LHCN-M2 (cell line): ENCODE measurements at regions not wholly inside any gene's neighbourhood (a gene's known extent, or its start where the extent isn't known, plus 50 kb on each side); places are given as distances from the start of the nearest gene placed in this dataset.
"Not testable (repeated sequence)": the region's sequence is repeated elsewhere in the genome, so short reads cannot be mapped to it uniquely, and the experiment has no call there.

ENCODE experiments used
- DNase-seq: peaks from one replicate; pipeline ENCODE4 v3.0.0-alpha.2; 2012; ENCODE audit warnings: low read depth

DNA sequence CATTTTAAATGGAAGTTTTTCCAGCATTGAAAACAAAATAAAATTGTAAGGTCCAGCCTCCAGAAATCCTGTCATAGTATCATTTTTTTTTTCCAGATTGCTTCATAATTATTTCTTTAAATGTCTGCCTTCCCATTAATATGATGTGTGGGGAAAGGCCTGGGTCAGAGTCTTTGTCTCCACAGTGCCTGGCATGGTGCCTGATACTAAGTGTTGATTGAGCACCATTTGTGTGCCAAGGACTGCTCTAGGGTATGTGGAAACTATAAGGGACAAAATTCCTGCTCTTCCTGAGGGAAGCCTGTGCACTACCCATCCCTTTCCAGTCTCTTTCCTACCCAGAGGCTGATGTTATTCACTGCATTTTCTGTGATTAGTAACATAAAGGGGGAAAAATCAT lies 53.1 kb upstream of the BEND4 start:
- DNase-seq = no peak

DNA sequence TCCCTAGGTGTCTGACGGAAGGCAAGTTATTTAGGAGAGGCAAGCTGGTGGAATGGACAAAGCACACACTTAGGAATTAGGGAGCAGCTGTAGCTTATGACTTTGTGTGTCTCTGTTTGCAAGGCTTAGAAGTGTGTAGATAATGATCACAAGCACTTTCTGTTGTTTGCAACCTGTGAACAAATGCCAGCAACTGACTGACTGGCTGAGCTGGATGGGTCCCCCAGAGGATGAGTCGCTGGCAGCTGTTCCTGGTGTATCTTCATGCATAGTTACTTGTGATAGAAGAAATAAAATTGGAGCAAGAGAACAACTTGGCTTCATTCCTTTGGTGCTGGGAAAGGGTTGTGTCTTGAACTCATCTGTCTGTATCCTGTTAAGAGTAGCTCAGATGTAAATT lies 64.2 kb upstream of the BEND4 start:
- no peak for DNase-seq

DNA sequence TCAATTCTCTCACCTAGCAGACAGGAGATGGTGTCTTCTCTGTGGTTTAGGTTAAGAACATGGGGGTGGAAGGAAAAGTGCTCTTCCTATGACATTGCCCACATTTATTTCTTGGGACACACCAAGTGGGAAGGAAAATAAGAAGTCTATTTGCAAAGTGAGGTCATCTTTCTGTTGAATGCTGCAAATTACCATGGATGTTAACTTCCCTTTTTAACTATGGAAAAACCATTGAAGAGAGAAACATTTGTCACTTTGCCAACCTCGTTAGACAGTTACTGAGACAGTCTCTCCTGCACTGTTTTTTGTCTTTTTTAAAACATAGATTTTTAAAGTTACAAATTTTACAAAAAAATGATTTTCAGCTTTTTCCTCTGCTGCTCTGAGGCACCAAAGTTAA lies 72.8 kb upstream of the BEND4 start:
- DNase-seq = no peak

DNA sequence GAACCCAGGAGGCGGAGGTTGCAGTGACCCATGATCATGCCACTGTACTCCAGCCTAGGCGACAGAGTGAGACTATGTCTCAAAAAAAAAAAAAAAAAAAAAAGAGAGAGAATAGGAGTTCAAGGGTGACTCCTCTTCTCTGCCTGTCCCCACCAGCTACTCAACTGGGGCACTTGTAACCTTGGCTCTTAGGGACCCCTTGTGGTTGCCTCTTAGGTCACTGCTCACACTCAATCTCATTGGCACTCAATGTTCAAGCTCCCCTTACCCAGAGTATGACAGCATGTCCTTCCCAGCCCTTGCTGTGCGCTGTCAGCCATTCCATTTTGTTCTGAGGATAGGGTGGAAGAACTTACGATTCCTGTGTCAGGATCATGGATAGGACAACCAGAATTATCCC lies 82.4 kb upstream of the BEND4 start:
- no peak for DNase-seq

DNA sequence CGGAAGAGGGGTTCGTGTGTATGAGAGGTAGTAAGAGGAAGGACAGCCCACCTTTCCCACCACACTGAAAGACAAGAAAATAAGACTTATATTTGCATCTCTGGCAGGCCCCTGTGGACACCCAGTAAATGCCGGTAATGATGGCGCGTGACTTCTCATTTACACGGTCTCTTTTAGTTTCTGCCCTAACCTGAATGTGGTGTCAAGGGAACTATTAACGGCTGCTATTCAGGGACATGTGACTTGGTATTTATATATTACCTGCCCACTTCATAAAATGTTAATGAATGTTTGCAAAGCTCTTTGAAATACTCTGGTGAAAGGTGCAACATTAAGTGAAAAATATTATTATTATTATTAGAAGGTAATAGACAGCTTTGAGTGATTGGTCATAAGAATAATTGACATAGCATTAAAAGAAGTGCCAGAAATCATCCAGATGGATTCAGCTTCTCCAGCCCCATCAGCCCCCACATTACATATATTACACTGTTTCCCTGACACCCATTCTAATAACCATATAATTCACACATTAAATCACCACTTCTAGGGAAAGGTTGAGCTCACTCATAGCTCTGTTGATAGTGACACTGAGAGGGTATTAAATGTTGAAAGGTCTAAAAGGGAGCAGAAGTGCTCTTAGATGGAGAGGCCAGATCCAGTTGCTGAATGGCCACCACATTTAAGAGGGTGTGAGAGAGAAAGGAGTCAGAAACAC lies 83.0 kb upstream of the BEND4 start:
- DNase-seq = no peak

DNA sequence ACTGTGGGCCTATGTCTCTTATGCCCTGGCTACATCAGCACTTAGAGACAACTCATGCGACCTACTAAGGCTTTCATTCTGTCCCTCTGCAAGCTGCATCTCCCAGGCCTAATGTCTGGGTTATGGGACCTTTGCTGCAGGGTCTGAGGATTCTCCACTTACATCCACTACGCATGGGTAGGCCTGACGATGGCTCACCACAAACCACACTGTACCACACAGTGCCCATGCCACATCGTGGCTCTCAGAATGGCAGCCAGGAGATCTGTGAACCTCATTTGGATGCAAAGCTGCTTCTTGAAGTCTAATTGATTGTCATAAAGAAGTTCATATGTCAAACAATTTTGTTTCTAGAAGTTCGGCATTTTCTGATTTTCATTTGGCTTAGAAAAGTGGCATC lies 84.6 kb upstream of the BEND4 start:
- no peak for DNase-seq

DNA sequence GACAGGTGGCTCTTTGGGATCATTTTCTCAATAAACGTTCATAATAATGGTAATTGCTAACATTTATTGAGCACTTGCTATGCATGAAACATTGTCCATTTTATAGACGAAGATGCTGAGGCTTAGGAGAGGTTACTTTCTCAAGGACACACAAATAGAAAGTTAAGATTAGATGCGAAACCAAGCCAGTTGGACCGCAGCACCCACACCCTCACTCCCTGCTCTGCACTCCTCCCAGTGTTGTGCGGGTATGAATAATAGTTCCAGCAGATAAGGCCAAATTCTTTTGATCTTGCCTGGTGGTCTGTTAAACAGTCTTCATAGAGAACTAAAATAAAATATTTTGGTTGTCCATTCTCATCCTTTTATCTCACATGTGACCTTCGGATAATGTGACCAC lies 85.0 kb upstream of the BEND4 start:
- no peak for DNase-seq

DNA sequence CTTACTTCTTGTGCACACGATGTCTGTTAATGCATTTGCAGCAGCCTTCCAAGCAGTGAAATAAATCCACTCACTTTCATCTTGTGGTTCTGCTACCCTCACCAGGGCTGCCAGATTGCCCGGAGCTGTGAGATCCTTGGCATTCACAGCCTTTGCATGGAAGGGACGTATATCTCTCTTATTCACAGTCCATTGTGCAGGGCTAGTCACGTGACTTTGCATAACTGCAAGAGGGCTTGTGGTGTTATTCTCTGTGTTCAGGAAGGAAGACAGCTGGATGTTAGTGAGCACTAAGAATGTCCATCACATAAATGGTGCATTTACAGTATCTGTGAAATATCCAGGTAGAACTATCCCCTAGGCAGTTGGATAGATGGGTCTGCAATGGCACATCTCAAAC lies 96.5 kb upstream of the BEND4 start:
- no peak for DNase-seq

DNA sequence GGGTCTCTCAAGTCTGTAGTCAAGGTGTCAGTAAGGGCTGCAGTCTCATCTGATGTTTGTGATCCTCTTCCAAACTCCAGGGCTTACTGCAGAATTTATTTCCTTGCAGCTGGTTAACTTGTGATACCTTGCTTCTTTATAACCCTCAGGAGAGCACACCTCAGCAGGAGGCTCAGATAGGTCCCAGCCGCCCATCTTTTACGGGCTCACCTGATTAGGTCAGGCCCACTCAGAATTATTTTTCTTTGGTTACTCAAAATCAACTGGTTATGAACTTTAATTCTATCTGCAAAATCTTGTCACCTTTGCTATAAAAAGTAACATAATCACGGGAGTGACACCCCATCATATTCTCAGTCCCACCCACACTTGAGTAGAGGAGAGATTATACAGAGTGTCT lies 99.9 kb upstream of the BEND4 start:
- DNase-seq = no peak

DNA sequence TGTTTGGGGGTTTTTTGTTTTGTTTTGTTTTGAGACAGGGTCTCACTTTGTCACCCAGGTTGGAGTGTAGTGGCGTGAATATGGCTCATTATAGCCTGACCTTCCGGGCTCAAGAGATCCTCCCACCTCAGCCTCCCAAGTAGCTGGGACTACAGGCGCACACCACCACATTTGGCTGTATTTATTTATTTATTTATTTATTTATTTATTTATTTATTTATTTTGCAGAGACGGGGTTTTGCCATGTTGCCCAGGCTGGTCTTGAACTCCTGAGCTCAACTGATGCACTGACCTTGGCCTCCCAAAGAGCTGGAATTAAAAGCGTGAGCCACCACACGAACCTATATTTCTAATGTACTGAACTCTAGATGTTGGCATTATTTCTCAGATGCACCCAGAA lies 105.2 kb upstream of the BEND4 start:
- not testable (repeated sequence) for DNase-seq

DNA sequence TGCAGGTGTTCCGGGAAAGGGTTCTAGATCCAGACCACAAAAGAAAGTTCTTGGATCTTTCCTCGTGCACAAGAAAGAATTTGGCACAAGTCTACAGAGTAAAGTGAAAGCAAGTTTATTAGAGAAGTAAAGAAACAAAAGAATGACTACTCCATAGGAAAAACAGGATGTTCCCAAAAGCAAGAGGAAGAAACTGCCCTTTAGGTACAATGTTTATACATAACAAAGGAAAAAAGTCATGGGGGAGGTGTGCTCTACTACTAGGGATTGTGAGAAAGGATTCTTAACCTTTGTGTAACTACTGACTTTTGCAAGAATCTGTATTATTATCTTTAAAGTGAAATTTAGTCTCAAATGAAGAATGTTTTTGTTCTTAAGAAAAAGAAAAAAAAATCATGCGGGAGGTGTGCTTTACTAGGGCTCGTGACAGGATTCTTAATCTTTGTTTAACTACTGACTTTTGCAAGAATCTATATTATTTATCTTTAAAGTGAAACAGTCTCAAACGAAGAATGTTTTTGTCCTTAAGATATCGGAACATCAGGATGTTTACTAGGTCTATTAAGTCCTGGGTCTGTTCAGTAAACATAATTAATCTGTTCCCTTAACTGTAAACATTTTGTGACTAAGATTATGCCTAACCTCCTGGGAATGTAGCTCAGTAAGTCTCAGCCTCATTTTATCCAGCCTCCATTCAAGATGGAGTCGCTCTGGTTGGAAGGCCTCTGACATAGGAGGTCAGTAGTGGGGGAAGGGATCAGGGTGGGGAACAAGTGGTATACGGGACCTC lies 110.4 kb upstream of the BEND4 start:
- DNase-seq = no peak

DNA sequence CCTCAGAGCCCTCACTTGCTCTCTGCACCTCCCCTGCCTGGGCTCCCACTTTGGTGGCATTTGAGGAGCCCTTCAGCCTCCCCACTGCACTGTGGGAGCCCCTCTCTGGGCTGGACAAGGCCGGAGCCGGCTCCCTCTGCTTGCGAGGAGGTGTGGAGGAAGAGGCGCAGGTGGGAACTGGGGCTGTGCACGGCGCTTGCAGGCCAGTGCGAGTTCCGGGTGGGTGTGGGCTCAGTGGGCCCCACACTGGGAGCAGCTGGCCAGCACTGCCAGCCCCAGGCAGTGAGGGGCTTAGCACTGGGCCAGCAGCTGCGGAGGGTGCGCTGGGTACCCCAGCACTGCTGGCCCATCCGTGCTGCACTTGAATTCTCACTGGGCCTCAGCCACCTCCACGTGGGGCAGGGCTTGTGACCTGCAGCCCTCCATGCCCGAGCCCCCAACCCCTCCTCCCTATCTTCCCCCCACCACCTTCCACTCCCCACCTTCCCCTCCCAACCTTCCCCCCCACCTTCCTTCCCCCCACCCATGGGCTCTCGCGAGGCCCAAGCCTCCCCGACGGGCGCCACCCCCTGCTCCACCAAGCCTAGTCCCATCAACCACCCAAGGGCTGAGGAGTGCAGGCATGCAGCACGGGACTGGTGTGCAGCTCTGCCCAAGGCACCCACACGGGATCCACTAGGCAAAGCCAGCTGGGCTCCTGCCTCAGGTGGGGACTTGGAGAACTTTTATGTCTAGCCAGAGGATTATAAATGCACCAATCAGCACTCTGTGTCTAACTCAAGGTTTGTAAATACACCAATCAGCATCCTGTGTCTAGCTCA lies 113.5 kb upstream of the BEND4 start:
- no peak for DNase-seq

DNA sequence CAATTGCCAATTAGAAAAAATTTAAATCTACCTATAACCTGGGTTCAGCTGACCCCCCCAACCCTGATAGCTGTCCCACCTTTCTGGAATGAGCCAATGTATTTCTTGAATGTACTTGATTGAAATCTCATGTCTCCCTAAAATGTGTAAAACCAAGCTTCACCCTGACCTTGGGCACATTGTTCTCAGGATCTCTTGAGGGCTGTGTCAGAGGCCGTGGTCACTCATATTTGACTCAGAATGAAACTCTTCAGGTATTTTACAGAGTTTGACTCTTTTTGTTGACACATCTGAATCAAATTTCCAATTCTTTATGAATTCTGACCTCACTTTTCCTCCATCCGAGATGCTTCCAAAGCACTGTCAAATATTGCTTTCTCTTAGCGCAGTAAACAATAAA lies 115.3 kb upstream of the BEND4 start:
- no peak for DNase-seq

DNA sequence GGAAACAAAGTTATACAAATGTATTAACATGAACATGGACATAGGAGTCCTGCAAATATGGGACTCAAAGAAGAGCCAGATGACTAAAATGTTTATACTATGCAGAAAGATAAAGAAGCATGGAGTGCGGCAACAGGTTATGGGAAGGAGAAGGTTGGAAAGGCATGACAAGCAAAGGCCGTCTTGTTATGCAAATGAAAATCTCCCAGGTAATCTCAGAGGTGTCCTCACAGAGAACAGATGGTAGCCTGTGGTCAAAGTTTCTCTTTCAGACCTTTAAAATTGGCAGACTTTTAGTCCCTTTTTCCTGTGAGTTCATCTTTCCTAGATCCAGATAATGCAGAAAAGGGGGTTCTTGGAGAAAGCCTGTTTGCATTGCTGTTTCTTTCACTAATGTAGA lies 116.4 kb upstream of the BEND4 start:
- DNase-seq = no peak

DNA sequence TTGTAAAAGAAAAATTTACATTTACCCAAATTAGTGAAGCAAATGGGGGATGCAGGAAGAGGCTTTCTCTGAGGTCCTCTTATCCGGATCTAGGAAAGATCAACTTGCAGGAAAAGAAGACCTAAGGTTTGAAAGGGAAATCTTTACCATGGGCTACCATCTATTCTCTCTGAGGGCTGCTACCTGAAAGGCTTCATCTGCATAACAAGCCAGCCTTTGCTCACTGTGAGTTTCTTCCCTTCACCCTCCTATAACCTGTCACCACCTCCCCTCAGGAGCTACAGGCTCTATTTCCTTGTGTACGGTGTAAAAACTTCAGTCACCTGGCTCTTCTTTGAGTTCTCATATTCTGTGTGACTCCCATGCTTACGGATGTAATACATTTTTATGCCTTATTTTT lies 118.6 kb upstream of the BEND4 start:
- no peak for DNase-seq

DNA sequence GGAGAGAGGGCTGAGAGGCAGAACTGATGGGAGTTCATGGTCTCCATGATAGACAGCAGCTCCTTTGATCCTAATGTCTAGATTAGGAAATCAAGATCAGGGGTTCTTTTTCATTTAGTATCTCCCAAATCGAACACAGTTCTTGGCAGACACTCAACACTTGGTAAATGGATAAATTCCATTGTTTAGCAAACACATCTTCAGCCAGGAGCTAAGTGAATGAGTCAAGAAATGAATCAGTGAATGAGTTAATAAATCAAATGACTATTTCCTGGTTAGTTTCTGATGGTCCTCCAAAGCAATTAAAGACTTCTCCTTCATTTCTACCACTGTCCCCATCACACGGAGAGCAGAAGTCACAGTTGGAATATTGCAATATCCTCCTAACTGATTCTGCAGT lies 120.0 kb upstream of the SHISA3 start:
- DNase-seq = no peak

DNA sequence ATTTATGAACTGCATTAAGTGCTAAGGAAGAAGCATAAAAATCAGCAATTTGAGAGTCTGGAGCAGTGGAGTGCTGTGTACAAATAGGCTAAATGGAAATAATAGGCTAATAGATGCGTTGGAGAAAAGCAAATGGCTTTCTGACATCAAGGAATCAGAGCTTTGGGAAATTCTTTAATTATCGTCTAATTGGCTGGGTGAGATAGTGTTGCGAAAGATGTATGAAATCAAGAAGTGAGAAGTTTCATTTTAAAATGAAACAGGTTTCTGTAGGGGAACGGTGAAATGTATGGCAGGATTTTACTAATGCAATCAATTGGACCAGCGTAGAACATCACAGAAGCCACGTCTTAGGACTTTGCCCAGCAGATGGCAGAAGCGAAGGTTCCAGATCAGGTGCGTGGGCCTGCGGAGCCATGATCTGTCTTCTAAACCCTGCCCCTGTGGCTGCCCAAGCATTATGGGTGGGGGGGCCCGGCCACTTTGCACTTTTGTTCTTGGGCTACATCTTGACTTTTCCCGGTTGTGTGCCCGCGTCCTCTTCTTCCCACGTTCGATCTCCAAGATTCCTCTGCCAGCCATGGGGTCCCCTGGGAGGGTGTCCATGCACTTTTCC lies 118.5 kb upstream of the SHISA3 start:
- DNase-seq = no peak

DNA sequence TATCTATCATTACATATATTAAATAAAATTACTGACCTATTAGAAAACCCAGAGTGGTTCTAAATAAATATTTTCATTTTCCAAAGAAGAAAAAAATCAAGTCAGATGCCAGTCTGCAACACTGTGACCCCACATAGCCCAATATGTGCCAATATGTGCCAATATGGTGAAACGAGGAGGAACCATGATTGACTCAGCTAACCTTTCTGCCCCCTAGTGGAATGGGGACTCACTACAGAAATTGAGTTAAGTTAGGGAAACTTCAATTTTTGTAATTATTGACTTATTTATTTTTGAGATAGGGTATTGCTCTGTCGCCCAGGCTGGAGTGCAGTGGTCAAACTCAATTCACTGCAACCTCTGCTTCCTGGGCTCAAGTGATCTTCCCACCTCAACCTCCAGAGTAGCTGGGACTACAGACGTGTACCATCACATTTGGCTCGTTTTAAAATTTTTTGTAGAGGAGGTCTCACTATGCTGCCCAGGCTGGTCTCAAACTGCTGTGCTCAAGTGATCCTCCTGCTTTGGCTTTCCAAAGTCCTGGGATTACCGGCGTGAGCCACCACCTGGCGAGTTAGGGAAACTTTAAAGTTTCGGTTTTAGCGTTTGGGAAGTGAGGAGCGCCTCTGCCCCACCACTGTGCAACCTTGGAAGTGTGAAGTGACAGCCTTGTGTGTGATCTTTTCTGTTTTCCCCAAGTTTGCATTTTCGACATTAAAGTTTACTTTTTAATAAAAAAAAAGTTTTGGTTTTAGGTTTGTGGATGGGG lies 116.8 kb upstream of the SHISA3 start:
- DNase-seq = peak; percentile 17

DNA sequence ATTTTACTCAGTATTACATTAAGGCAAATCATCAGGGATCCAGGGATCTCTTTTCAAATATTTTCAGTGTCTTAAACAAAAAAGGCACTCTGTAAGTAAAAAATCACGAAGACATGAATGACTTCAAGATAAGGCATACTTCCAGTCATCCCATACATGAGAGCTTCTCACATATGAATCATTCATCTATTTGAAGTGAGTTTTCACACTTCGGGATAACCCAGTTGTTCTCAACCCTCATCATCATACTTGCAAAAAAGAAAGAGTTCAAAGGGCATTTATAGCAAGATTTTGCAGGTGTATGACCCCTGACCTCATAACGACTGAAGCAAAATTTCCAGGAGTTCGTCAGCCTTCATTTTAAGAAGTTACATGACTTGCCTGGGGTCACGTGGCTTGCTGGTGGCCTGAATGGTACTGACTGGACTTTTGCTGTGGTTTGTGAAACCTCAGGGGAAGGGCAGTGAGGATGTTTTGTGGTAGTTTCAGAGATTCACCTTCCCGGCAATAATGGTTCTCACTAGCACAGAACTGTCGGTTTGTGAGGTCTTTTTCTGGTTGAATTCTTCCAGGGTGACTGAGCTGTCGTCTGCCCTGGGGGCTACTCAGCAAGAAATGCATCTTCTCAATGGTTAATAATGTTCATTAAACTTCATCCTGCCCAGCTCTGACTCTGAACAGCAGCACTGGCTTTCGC lies 115.8 kb upstream of the SHISA3 start:
- no peak for DNase-seq

DNA sequence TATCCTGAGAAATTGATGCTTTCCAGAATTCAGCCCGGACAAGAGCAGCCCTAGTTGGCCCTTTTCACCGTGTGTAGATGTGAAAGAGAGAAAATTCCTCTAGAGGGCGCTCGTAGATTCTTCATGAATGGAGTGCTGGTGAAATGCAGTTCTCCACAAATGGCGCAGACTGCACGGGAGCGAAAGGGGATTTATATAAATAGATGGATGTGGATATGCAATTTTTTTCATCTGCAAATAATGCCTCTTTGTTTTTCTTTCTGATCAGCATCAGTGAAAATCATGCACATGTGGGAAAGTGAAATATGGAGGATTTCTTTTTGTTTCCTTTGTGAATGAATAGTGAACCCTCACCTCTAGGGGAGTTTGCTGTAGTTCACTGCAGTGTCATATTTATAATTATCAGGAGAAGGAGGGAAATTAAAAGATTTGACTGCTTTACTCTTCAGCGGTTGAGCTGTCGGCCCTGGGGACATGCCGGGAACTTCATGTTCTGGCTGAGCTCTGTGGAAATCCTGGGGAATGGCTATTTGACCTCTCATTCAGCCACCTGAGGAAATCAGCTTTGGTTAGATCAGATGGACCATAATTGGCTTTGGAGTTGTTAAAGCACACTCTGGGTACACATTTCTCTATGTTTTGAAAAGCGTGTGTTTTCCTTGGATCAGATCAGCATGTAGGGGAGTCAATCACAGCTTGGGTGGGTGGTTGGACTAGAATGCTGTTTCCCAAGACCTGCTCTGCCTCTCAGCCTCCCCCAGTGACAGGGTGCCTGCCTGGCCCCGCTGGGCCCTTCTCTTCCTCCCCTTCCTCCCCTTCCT lies 115.0 kb upstream of the SHISA3 start:
- DNase-seq = peak; percentile 38
